DMS 273 treated with DMSO at 0.1 percent for 48 hours (cell line): ENCODE measurements at regions not wholly inside any gene's neighbourhood (a gene's known extent, or its start where the extent isn't known, plus 50 kb on each side); places are given as distances from the start of the nearest gene placed in this dataset.
"Not testable (repeated sequence)": the region's sequence is repeated elsewhere in the genome, so short reads cannot be mapped to it uniquely, and the experiment has no call there.

Source experiments
- DNase-seq: peaks from one replicate; lab custom pipeline; 2025; lab: John Stamatoyannopoulos, UW

GRCh38 chr2:116922414-116922813 is 892.1 kb upstream of the DDX18 start:
- DNase-seq: no peak

- DNase-seq: no peak
Observed at GRCh38 chr2:116924509-116924908, 890.0 kb upstream of the DDX18 start.

- DNase-seq: no peak
Observed at GRCh38 chr2:116935097-116935814, 879.2 kb upstream of the DDX18 start.

- no peak for DNase-seq
Observed at GRCh38 chr2:116948258-116948657, 866.2 kb upstream of the DDX18 start.

GRCh38 chr2:116949249-116949648 is 865.2 kb upstream of the DDX18 start:
- DNase-seq: no peak

GRCh38 chr2:116952254-116952653 is 862.2 kb upstream of the DDX18 start:
- DNase-seq: no peak

DNA sequence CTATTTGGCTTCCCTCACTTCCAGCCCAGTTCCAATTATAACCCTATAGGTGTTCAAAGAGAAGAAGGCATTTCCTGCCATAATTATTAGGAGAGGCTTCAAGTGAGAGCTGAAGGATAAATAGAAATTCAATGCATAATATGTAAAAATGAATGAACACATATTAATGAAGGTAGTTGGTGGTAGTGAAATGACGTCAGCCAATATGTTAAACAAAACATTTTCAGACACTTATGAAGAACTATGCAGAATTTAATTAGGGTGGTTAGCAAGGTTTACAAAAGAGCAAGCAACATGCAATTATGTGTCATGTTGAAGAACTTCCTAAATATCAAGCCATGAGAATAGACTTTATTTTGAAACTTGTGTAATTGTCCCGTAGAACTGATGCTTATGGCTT is 858.8 kb upstream of the DDX18 start:
- no peak for DNase-seq

- DNase-seq: no peak
Observed at GRCh38 chr2:116975608-116976007, 838.9 kb upstream of the DDX18 start.

- DNase-seq: no peak
Observed at GRCh38 chr2:116979916-116980764, 834.4 kb upstream of the DDX18 start.

- DNase-seq: no peak
Observed at GRCh38 chr2:116987447-116987846, 827.0 kb upstream of the DDX18 start.

DNA sequence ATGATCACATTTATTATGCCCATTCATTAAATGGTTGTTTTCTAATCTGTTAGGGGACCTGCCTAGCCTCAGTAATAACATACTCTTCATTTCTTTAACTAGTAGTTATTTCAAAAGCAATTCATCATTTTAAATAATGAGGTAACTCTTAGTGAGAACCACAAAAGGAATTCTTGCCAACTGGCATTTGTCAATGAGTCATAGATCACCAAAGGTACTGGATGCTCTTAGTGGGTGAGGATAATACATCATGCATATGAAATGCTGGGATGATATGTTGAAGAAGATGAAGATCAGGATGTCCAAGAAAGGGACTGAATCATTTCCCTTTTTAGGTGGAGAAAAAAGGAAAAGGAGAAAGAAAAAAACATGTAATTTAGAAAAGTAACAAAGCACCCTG is 826.2 kb upstream of the DDX18 start:
- no peak for DNase-seq

GRCh38 chr2:117019357-117019756 is 795.1 kb upstream of the DDX18 start:
- DNase-seq: no peak

DNA sequence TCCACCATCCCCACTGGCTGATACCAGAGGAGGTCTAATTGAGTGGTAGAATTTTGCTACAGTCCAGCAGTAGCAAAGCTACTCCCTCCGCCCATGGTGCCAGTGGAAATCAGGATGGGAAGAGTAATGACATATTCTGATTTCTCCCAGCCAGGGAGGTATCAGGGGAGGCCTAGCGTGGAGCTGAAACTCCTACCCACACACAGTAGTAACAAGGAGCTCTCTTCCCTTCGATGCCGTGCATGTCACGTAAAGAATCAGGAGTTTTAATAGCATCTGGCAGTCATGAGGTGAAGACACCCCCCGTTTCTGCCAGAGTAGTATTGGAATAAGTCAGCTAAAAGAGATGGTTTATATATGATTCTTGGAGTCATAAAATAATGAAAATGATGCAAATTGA is 786.8 kb upstream of the DDX18 start:
- DNase-seq: no peak

DNA sequence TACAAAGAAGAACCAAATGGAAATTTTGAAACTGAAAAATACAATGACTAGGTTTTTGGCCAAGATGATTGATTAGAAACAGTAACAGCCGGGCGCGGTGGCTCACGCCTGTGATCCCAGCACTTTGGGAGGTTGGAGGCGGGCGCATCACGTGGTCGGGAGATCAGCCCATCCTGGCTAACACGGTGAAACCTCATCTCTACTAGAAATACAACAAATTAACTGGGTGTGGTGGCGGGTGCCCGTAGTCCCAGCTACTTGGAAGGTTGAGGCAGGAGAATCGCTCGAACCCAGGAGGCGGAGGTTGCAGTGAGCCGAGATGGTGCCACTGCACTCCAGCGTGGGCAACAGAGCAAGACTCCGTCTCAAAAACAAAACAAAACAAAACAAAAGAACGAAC is 785.8 kb upstream of the DDX18 start:
- DNase-seq: not testable (repeated sequence)

- no peak for DNase-seq
Observed at GRCh38 chr2:117055499-117056375, 758.8 kb upstream of the DDX18 start.

DNA sequence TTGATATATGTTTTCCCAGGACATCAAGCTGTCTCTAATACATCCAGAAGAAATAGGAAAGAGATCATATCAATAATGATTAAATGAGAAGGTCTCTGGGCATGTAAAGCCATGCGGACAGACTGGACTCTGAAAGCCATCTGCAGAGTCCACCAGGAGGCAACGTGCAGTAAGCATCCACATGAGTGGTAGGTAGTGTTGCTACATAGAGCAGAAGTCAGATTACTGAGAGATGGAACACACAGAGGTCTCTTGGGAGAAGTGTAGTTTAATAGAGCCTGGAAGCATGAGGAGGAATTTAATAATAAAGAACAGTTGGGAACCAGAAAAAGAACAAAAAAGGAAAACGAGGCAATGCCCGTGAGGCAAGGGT is 758.1 kb upstream of the DDX18 start:
- no peak for DNase-seq

DNA sequence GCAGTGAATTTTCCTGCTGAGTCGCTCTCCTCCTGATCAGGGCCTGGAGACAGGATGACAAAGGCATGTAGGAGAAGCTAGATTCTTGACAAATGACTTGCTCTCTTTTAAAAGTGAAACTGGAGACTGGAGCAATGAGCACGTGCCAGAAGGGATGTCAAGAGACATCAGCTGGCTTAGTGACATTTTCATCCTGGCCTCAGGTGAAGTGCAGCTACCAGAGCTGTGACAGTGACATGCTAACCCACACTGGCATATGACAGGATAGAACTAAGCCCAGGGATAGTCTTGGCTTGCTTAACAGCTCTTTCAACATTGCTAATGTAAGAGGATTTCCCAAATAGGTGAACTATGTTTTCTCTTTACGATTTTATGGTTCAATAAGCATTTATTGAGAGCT is 757.5 kb upstream of the DDX18 start:
- DNase-seq: no peak

- no peak for DNase-seq
Observed at GRCh38 chr2:117058366-117058765, 756.1 kb upstream of the DDX18 start.

GRCh38 chr2:117064021-117064420 is 750.5 kb upstream of the DDX18 start:
- no peak for DNase-seq

DNA sequence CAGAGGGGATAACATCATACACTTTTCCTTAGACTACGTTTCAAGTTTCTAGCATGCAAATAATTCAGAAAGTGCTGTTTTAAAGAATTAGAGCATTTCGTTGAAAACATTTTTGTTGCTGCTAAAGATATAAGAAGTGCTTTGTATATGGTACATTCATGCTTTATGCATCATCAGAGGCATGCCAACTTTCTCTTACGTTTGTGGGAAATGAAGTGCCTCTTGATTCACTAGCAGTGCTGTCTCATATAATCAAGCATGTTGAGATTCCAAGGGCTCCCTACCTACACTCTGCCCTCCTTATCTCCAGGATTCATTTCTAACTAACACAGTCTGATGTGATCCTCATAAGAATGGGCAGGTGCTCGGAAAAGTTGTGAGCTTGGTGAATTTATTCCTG is 748.6 kb upstream of the DDX18 start:
- no peak for DNase-seq

DNA sequence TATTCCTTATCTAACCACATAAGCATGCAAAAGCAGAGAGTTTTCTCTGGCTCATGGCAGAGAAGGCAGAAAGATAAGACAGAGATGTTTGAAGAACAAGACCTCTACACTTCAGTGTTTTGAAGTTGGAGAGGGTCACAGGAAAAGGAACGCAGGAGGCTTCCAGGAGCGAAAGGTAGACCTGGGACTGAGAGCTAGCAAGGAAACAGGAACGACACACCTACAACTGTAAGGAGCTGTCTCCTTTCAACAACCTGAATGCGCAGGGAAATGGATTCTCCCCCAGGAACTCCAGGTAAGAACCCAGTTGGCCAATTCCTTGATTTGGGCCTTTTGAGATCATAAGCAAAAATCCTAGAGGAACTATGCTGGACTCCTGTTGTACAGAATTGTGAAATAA is 746.6 kb upstream of the DDX18 start:
- DNase-seq: no peak

DNA sequence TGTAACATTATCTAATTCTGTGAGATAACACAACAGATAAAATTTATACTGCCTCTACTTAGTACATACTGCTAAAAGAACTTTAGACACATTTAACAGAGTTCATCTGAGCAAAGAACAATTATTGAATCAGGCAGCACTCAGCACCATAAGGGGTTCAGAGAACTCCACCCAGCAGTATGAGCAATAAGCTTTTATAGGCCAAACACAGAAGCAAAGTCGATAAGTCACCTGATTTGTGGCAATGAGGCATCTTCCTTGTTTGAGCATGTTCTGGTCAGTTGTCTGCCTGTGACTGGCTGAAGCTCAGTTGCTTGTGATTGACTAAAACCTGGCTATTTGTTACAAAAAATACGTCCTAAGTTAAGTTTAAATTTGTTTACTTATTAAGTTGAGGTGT is 746.1 kb upstream of the DDX18 start:
- no peak for DNase-seq
